Neural crest cell (in vitro differentiated cells): ENCODE measurements at regions not wholly inside any gene's neighbourhood (a gene's known extent, or its start where the extent isn't known, plus 50 kb on each side); places are given as distances from the start of the nearest gene placed in this dataset.

Experiments used
- DNase-seq: peaks from one replicate; pipeline ENCODE4 v3.0.0; 2021; ENCODE audit warnings: low read depth, mixed read lengths, low spot score
- H3K27ac Mint-ChIP-seq: one replicate; pipeline ENCODE4 v1.8.0; 2021; ENCODE audit warnings: mild to moderate bottlenecking, mixed read lengths; ENCODE audit not compliant: unreplicated experiment
- H3K27me3 Mint-ChIP-seq: 2 replicates; pipeline ENCODE4 v1.8.0; 2021; ENCODE audit warnings: low read depth, mild to moderate bottlenecking, mixed read lengths
- H3K36me3 Mint-ChIP-seq: 2 replicates; pipeline ENCODE4 v1.8.0; 2021; ENCODE audit warnings: low read depth, mild to moderate bottlenecking, mixed read lengths
- H3K4me1 Mint-ChIP-seq: 2 replicates; pipeline ENCODE4 v1.8.0; 2021; ENCODE audit warnings: mixed read lengths
- H3K4me3 Mint-ChIP-seq: one replicate; pipeline ENCODE4 v1.8.0; 2021; ENCODE audit warnings: mild to moderate bottlenecking, mixed read lengths
- H3K9me3 Mint-ChIP-seq: 2 replicates; pipeline ENCODE4 v1.8.0; 2021; ENCODE audit warnings: mixed read lengths
- TF ChIP-seq, protein P1 (sequence below): fragments of 200-600 bp; sonication (generic); conservative IDR thresholded peaks from 2 replicates; pipeline ENCODE4 v1.5.0; 2021; ENCODE audit warnings: antibody characterized with exemption, mild to moderate bottlenecking

DNA sequence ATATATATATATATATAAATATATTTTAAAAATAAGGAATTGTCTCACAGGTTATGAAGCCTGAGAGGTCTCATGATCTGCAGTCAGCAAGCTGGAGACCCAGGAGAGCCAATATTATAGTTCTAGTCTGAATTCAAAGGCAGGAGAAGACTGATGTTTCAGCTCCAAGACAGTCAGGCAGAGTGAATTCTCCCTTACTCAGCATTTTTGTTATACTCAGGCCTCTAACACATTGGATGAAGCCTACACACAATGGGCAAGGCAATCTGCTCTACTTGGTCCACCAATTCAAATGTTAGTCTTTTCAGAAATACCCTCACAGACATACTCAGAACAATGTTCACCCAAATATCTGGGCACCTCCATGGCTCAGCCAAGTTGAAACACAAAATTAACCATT is 157.2 kb downstream of the GOLIM4 start:
- Mint-ChIP-seq H3K27me3 (no peaks in the 10 kb centered on the region), H3K36me3 (no peaks in the 10 kb centered on the region), H3K4me1 (no peaks in the 10 kb centered on the region), H3K27ac (no peak overlapping the region), H3K9me3 (peaks cover 7% of the 10 kb centered on the region), H3K4me3 (no peak overlapping the region)
- TF ChIP-seq, protein P1, sequence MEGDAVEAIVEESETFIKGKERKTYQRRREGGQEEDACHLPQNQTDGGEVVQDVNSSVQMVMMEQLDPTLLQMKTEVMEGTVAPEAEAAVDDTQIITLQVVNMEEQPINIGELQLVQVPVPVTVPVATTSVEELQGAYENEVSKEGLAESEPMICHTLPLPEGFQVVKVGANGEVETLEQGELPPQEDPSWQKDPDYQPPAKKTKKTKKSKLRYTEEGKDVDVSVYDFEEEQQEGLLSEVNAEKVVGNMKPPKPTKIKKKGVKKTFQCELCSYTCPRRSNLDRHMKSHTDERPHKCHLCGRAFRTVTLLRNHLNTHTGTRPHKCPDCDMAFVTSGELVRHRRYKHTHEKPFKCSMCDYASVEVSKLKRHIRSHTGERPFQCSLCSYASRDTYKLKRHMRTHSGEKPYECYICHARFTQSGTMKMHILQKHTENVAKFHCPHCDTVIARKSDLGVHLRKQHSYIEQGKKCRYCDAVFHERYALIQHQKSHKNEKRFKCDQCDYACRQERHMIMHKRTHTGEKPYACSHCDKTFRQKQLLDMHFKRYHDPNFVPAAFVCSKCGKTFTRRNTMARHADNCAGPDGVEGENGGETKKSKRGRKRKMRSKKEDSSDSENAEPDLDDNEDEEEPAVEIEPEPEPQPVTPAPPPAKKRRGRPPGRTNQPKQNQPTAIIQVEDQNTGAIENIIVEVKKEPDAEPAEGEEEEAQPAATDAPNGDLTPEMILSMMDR: no peak
- DNase-seq: no peak

DNA sequence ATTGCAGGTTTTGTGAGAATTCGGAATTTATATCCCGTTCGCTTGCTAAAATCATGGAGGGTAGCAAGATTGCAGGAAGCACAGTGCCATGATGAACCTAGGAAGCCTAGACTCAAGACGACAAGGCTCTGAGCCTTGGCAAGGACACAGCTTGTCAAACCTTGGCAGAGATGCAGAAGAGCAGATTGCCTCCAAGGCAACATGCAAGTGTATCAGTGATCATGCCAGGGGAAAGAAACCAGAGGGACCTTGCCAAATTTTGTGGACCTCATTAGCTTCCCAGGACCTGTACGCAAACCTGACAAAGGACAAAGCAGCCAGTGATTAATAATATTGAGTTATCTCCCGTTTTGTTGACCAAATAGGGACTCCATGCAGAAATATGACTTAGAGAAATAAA is 159.7 kb downstream of the GOLIM4 start:
- H3K27ac Mint-ChIP-seq: no peak overlapping the region
- H3K36me3 Mint-ChIP-seq: no peaks in the 10 kb centered on the region
- no peak for DNase-seq

DNA sequence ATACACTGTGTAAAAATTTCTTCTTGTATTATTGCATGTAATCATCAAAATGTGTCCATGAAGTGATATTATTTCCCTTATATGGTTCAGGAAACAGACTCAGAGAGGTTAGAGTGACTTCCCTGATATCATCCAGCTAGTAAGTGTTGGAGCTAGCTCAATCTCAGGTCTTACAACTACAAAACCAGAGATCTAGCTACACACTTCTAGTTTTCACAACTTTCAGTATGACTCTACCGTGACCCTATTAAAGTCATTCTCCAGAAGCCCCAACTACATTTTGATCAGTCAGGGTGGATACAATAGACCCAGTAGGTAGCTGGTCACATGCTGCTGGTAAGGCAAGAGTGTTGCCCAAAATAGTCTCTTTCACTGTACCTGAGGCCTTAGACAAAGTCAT is 165.3 kb downstream of the GOLIM4 start:
- no peaks in the 10 kb centered on the region for H3K4me1 Mint-ChIP-seq
- TF ChIP-seq, protein P1: no peak
- no peaks in the 10 kb centered on the region for H3K27me3 Mint-ChIP-seq
- no peak overlapping the region for H3K27ac Mint-ChIP-seq
- DNase-seq: no peak
- H3K4me3 Mint-ChIP-seq: no peak overlapping the region
- no peaks in the 10 kb centered on the region for H3K9me3 Mint-ChIP-seq
- H3K36me3 Mint-ChIP-seq: no peaks in the 10 kb centered on the region

More for the DNA sequence above, 159.7 kb downstream of the GOLIM4 start:
- Mint-ChIP-seq H3K4me3 (no peak overlapping the region), H3K27me3 (no peaks in the 10 kb centered on the region), H3K4me1 (no peaks in the 10 kb centered on the region), H3K9me3 (peaks cover 7% of the 10 kb centered on the region)
- TF ChIP-seq, protein P1: no peak

DNA sequence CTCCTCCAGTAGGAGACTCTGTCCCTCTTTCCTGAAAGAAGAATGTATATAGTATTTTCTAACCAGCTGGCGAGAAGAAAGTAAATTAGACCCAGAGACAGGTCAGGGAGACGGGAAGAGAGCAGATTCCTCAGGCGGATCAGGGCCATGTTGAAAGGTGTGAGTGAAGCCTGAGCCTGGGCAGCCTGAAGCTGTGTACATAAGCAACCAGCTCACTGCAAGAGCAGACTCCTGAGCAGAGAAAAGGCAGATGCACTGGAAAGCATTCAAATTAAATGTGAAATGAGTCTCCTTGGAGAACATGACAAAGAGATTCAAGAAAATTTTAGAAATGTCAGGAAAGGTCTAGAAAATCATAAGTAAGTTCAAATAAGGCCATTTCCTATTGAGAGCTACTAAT is 165.8 kb downstream of the GOLIM4 start:
- H3K4me1 Mint-ChIP-seq: no peaks in the 10 kb centered on the region
- TF ChIP-seq, protein P1: no peak
- no peaks in the 10 kb centered on the region for H3K9me3 Mint-ChIP-seq
- H3K27me3 Mint-ChIP-seq: no peaks in the 10 kb centered on the region
- DNase-seq: no peak
- H3K36me3 Mint-ChIP-seq: no peaks in the 10 kb centered on the region
- H3K27ac Mint-ChIP-seq: no peak overlapping the region
- H3K4me3 Mint-ChIP-seq: no peak overlapping the region

DNA sequence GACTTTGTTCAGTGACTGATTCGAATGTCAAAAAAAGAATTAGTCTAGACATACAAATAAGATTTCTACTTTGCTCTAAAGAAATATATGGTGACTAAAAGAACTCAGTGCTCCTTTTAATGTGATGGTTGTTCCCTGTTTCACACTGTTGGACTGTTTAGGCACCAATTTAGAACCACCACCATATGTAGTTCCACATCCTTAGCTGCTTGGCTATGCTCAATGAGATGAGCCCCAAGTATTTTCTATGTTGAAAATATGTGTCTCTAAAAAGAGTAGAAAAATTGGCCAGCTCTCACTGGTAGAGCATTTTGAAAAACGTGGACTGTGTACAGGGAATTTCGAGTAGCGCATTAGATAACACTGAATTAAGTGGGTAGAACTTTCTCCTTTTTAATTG is 167.3 kb downstream of the GOLIM4 start:
- Mint-ChIP-seq H3K27ac (no peak overlapping the region), H3K27me3 (no peaks in the 10 kb centered on the region), H3K4me3 (no peak overlapping the region), H3K9me3 (no peaks in the 10 kb centered on the region), H3K4me1 (no peaks in the 10 kb centered on the region), H3K36me3 (no peaks in the 10 kb centered on the region)
- TF ChIP-seq, protein P1: no peak
- DNase-seq: no peak

DNA sequence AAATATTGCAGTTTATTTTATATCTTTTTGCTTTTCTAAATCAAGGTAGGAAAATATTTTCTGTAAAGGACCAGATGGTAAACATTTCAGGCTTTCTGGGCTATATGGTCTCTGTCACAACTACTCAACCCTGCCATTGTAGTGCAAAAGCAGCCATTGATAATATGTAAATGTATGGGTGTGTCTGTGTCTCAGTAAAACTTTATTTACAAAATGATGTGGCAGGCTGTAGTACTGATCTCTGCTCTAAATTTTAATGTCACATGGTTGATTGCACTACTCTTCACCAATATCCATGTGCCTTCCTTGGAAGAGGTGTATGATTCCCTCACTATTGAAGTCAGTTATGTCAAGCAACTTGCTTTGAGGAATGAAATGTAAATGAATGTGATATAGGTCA is 175.0 kb downstream of the GOLIM4 start:
- H3K27me3 Mint-ChIP-seq: no peaks in the 10 kb centered on the region
- no peaks in the 10 kb centered on the region for H3K9me3 Mint-ChIP-seq
- H3K36me3 Mint-ChIP-seq: no peaks in the 10 kb centered on the region
- TF ChIP-seq, protein P1: no peak
- H3K4me3 Mint-ChIP-seq: no peak overlapping the region
- no peak for DNase-seq
- no peaks in the 10 kb centered on the region for H3K4me1 Mint-ChIP-seq
- H3K27ac Mint-ChIP-seq: no peak overlapping the region
